Muscle of back (tissue), 3 donors: ENCODE measurements at regions not wholly inside any gene's neighbourhood (a gene's known extent, or its start where the extent isn't known, plus 50 kb on each side); places are given as distances from the start of the nearest gene placed in this dataset.

Source experiments
- DNase-seq, 3 donors: peaks; one replicate each; pipeline versions ENCODE4 v3.0.0 to v3.0.0-alpha.2; 2013

GRCh38 chr17:68749349-68750207, 148.4 kb upstream of the FAM20A start:
- DNase-seq = peak in 1 of 3 donors; percentile 80

GRCh38 chr17:68748381-68748780, 147.2 kb upstream of the FAM20A start:
- no peak for DNase-seq

GRCh38 chr17:68740555-68741447, 139.6 kb upstream of the FAM20A start:
- no peak for DNase-seq

GRCh38 chr17:68737761-68738443, 136.7 kb upstream of the FAM20A start:
- DNase-seq = peak in 1 of 3 donors; percentile 39

GRCh38 chr17:68734931-68735330, 133.8 kb upstream of the FAM20A start:
- DNase-seq = peak in 1 of 3 donors; percentile 58

- DNase-seq = peak in 2 of 3 donors; percentile 57 to 74
These were observed 133.2 kb upstream of the FAM20A start for GRCh38 chr17:68734187-68734900.

GRCh38 chr17:68733241-68734176, 132.3 kb upstream of the FAM20A start:
- DNase-seq = peak in 1 of 3 donors; percentile 52

- DNase-seq = no peak
These were observed 131.2 kb upstream of the FAM20A start for GRCh38 chr17:68732301-68732749.

- DNase-seq = no peak
These were observed 130.3 kb upstream of the FAM20A start for GRCh38 chr17:68731465-68731864.

GRCh38 chr17:68719431-68719830, 118.3 kb upstream of the FAM20A start:
- DNase-seq = peak in 2 of 3 donors; percentile 38 to 55

- peak in 1 of 3 donors; percentile 6 for DNase-seq
These were observed 117.8 kb upstream of the FAM20A start for GRCh38 chr17:68718926-68719325.

GRCh38 chr17:68718465-68718864, 117.3 kb upstream of the FAM20A start:
- no peak for DNase-seq

GRCh38 chr17:68714676-68715075, 113.5 kb upstream of the FAM20A start:
- DNase-seq = no peak

- peak in 1 of 3 donors; percentile 21 for DNase-seq
These were observed 110.7 kb upstream of the FAM20A start for GRCh38 chr17:68711858-68712257.

GRCh38 chr17:68710976-68711375, 109.8 kb upstream of the FAM20A start:
- DNase-seq = no peak

GRCh38 chr17:68710035-68710780, 109.0 kb upstream of the FAM20A start:
- DNase-seq = peak; percentile 46 to 81 (median 71)

GRCh38 chr17:68709461-68709860, 108.3 kb upstream of the FAM20A start:
- DNase-seq = no peak

GRCh38 chr17:68707031-68707430, 105.9 kb upstream of the FAM20A start:
- DNase-seq = peak in 2 of 3 donors; percentile 35 to 56

GRCh38 chr17:68706356-68706920, 105.3 kb upstream of the FAM20A start:
- DNase-seq = no peak
